ENCODE measurements at regions not wholly inside any gene's neighbourhood (a gene's known extent, or its start where the extent isn't known, plus 50 kb on each side); places are given as distances from the start of the nearest gene placed in this dataset.

DNA sequence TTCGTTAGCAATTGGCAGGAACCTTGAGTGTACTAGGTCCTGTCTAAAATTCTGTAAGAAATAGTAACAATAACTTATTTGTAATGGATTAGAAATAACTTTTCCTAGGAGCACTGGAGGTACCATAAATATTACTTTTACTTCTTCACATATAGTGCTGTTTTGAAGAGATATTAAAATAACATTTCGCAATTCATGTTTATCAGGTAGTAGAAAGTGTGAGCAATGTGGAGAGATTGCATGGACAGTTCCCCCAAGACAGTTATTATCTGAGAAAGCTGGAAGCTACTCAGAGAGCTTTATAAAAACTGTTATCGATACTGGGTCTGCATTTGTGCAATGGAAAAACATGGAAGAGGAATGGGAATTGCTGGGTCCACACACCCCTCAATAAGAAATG, 128.5 kb upstream of the KIF26B start:
- POLR2A ChIA-PET, result no interaction called here

More for the DNA sequence above, 128.5 kb upstream of the KIF26B start:
- no peak for DNase-seq (ENCODE audit: extremely low read depth in 1 of 4, low spot score in 3 of 4)
- FAIRE-seq, result no peak
- Histone ChIP-seq H3K27me3 (ENCODE audit: control insufficient read depth in 2 of 2, insufficient read depth in 2 of 2, low read length in 2 of 2) (no peaks in the 10 kb centered on the region), H2AFZ (ENCODE audit: low read depth, low read length) (no peak overlapping the region), H3K4me3 (no peak overlapping the region), H3K27ac (ENCODE audit: extremely low read depth, low read depth, low read length) (no peak overlapping the region), H3K9ac (ENCODE audit: insufficient read depth in 1 of 2, low read depth in 2 of 2, low read length in 2 of 2) (no peak overlapping the region), H4K20me1 (replicated peaks; ENCODE audit: control insufficient read depth, insufficient read depth, low read length) (no peaks in the 10 kb centered on the region), H3K9me3 (replicated peaks; ENCODE audit: control insufficient read depth, insufficient read depth, low read depth, low read length) (no peaks in the 10 kb centered on the region), H3K36me3 (ENCODE audit: control insufficient read depth, insufficient read depth, low read length) (0 out of 3 replicates have a peak, but pooled peaks cover 2% of the 10 kb centered on the region), H3K9me1 (ENCODE audit: control insufficient read depth, insufficient read depth, low read length) (no peaks in the 10 kb centered on the region), H3K4me2 (ENCODE audit: insufficient read depth, low read length) (no peak overlapping the region), H3K79me2 (ENCODE audit: control insufficient read depth, insufficient read depth, low read length) (no peaks in the 10 kb centered on the region), H3K4me1 (replicated peaks in 1 of 2; ENCODE audit: control insufficient read depth in 2 of 2, insufficient read depth in 2 of 2, low read length in 2 of 2) (peaks cover 0 to 4% of the 10 kb centered on the region in 2 experiments; a peak in 2 of 5 replicates)
- in situ Hi-C loops (cut with MboI) (loop anchor here (25.0 kb wide), 1 partner anchor 414 kb away; no protein-coding TSS in a partner anchor), intact Hi-C loops (cut with micrococcal nuclease) (no loop called here)
- TF ChIP-seq TBL1XR1 (IDR thresholded peaks at IDR 0.05; ENCODE audit: low read length in 2 of 2), result no peak
- no peak for TF ChIP-seq SP1 (CRISPR knock-in tag; IDR thresholded peaks at IDR 0.05)
- TF ChIP-seq CHD2 (IDR thresholded peaks at IDR 0.05; ENCODE audit: low read depth, low read length), result no peak
- no peak for TF ChIP-seq ZBTB12 (CRISPR knock-in tag; IDR thresholded peaks at IDR 0.05)
- TF ChIP-seq CBX8 (IDR thresholded peaks at IDR 0.05; ENCODE audit: borderline replicate concordance, extremely low read depth, low read depth, low read length, poor library complexity, severe bottlenecking), result no peak
- TF ChIP-seq ZFPM2 (CRISPR knock-in tag; IDR thresholded peaks at IDR 0.05), result no peak
- TF ChIP-seq L3MBTL2 (IDR thresholded peaks at IDR 0.05), result no peak
- TF ChIP-seq NCOA2 (IDR thresholded peaks at IDR 0.05; ENCODE audit: partially characterized antibody in 2 of 2), result no peak
- no peak for TF ChIP-seq MBD2 (IDR thresholded peaks at IDR 0.05; ENCODE audit: borderline replicate concordance, low read depth)
- TF ChIP-seq XRCC4 (IDR thresholded peaks at IDR 0.05; ENCODE audit: extremely low read depth, insufficient read depth, insufficient read length), result no peak
- TF ChIP-seq TCFL5 (CRISPR knock-in tag; conservative IDR thresholded peaks at IDR 0.05), result no peak
- TF ChIP-seq ZNF311 (CRISPR knock-in tag; IDR thresholded peaks at IDR 0.05), result no peak
- TF ChIP-seq ZNF764 (CRISPR knock-in tag; IDR thresholded peaks at IDR 0.05; ENCODE audit: low read depth), result no peak
- TF ChIP-seq POLR3A (IDR thresholded peaks at IDR 0.05; ENCODE audit: borderline replicate concordance, extremely low read depth, insufficient read depth, insufficient read length), result no peak
- TF ChIP-seq CEBPB (tag; IDR thresholded peaks at IDR 0.05), result peak; percentile 94
- no peak for TF ChIP-seq ETV6 (IDR thresholded peaks at IDR 0.05; ENCODE audit: borderline replicate concordance in 1 of 2, low read depth in 2 of 2, low read length in 1 of 2)
- TF ChIP-seq ETV6 (CRISPR knock-in tag; IDR thresholded peaks at IDR 0.05; ENCODE audit: borderline replicate concordance), result no peak
- TF ChIP-seq CEBPG (CRISPR knock-in tag; IDR thresholded peaks at IDR 0.05), result no peak
- TF ChIP-seq CEBPG (tag; conservative IDR thresholded peaks at IDR 0.05 in 1 of 2, IDR thresholded peaks at IDR 0.05 in 1 of 2), result peak; percentile 65; a peak in 3 of 4 replicates
- TF ChIP-seq KDM4B (IDR thresholded peaks at IDR 0.05; ENCODE audit: borderline replicate concordance in 2 of 2, low read depth in 1 of 2), result no peak
- 0 out of 2 replicates have a peak, but pooled peaks have one; percentile 18 for TF ChIP-seq CBFA2T3 (IDR thresholded peaks at IDR 0.05)
- no peak for TF ChIP-seq ZNF239 (CRISPR knock-in tag; IDR thresholded peaks at IDR 0.05)
- TF ChIP-seq ZNF707 (CRISPR knock-in tag; conservative IDR thresholded peaks at IDR 0.05), result no peak
- 0 out of 3 replicates have a peak, but pooled peaks have one; percentile 22 for ATAC-seq
- WGBS (ENCODE audit: insufficient coverage, low coverage, missing lambda C conversion rate), result 50% methylated on average over 3 of the region's 3 CpGs
- CTCF ChIA-PET (ENCODE audit: low intra/inter-chr PET ratio), result no interaction called here
- BruUV-seq (replicated peaks), result no TSS peak

Measured in K562 (cell line).